Astrocyte of the spinal cord (primary cell): ENCODE measurements at regions not wholly inside any gene's neighbourhood (a gene's known extent, or its start where the extent isn't known, plus 50 kb on each side); places are given as distances from the start of the nearest gene placed in this dataset.

Experiments
- DNase-seq: peaks from one replicate; pipeline ENCODE4 v3.0.0; 2011; ENCODE audit warnings: low read depth, low spot score
- H3K4me3 ChIP-seq: 2 replicates; pipeline ENCODE4 v1.5.1; 2011; ENCODE audit warnings: low read depth, mild to moderate bottlenecking, low read length, moderate library complexity
- in situ Hi-C: cut with HindIII; loops from 2 replicates; pipeline ENCODE4 v1.10.0; 2017; ENCODE audit warnings: low sequenced_read_pairs
- TF ChIP-seq, protein P1 (sequence below): IDR thresholded peaks from 2 replicates; pipeline ENCODE4 v1.5.1; 2012; ENCODE audit warnings: low read depth, mild to moderate bottlenecking, low read length, inconsistent platforms

DNA sequence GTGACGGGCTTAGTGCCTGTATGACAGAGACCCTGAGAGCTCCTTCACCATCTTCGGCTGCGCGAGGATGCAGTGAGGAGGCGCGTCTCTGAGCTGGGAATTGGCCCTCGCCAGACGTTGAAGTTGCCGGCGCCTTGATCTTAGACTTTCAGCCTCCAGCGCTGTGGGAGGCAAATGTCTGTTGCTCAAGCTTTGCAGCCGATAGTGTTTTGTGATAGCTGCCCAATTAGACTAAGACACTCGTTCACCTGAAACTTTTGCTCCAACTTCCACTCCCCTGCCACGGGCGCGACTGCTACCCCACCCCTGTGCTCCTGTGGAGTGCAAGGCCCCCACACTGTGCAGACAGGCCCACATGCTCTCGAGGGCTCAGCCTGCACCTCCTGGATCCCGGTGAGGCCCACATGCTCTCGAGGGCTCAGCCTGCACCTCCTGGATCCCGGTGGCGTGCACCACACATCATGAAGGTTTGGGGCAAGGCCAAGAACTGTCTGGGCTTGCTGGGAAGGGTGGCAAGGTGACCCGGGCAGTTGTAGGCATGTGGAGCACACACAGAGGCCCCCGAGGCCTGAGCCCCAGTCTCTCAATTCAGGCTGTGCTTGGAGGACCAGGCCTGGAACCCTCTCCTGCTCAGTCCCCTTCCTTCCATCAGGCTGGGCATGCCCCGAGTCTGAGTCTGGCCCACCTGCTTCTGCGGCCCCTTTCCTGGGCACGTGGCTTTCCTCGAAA lies 324.6 kb downstream of the TMEM121 start:
- DNase-seq: no peak
- in situ Hi-C loops: no loop called here
- TF ChIP-seq, protein P1, sequence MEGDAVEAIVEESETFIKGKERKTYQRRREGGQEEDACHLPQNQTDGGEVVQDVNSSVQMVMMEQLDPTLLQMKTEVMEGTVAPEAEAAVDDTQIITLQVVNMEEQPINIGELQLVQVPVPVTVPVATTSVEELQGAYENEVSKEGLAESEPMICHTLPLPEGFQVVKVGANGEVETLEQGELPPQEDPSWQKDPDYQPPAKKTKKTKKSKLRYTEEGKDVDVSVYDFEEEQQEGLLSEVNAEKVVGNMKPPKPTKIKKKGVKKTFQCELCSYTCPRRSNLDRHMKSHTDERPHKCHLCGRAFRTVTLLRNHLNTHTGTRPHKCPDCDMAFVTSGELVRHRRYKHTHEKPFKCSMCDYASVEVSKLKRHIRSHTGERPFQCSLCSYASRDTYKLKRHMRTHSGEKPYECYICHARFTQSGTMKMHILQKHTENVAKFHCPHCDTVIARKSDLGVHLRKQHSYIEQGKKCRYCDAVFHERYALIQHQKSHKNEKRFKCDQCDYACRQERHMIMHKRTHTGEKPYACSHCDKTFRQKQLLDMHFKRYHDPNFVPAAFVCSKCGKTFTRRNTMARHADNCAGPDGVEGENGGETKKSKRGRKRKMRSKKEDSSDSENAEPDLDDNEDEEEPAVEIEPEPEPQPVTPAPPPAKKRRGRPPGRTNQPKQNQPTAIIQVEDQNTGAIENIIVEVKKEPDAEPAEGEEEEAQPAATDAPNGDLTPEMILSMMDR: no peak
- H3K4me3 ChIP-seq: no peak overlapping the region

DNA sequence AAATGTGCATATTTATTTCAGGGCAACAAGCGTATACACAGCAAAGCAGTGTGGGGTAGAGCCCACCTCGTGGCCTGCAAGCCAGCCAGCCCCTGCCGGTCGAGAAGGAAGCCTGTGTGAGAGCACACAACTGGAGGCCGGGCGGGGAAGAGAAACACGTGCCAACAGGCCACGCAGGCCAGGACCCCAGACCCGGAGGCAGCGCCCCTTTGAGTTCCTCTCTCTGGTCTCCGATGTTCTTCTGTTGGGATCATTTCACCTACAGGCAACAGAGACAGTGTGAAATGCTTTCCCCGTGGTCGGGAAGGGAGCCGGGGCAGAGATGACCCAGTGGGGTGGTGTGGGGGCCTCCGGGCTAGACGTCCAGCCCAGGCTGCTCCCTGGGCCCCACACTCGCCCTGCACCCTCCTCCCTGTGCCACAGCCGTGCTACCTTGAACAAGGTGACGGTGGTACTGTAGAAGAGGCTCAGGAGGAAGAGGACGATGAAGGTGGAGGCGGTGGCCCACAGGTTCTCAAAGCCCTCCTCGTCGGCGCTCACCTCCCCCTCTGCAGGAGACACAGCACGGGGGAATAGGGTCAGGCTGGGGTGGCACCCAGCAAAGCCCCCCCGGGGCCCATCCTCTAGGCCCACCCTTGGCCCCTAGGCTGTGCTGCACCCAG lies 325.5 kb downstream of the TMEM121 start:
- in situ Hi-C loops: no loop called here
- DNase-seq: no peak
- no peak overlapping the region for H3K4me3 ChIP-seq
- TF ChIP-seq, protein P1: no peak

- H3K4me3 ChIP-seq: no peak overlapping the region
- TF ChIP-seq, protein P1: no peak
- in situ Hi-C loops: no loop called here
- DNase-seq: no peak
Observed at GRCh38 chr14:105852378-105853088, 326.1 kb downstream of the TMEM121 start.

GRCh38 chr14:105853089-105853906 lies 326.9 kb downstream of the TMEM121 start:
- in situ Hi-C loops: no loop called here
- no peak for DNase-seq
- no peak overlapping the region for H3K4me3 ChIP-seq
- TF ChIP-seq, protein P1: no peak

DNA sequence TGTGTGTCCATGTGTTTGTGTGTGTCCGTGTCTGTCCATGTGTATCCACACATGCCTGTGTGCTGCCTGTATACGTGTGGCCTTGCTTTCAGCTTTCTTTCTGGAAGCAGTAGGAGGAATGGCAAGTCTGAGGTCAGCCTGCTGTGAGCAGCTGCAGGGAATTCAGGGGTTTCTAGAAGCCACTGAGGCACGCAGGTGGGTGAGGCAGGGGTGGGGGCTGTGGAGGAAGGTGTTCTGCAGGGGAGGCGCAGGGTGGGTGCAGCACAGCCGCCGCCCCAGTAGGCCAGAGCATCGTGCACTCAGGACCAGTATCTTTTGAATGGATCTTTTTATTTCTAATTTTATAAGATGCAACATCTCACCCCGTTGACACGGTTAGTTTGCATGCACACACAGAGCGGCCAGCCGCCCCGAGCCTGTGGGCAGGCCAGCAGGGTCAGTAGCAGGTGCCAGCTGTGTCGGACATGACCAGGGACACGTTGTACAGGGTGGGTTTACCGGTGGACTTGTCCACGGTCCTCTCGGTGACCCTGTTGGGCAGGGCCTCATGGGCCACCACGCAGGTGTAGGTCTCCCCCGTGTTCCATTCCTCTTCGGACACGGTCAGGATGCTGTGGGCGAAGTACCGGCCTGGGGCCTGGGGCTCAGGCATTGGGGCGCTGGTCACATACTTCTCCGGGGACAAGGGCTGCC lies 327.7 kb downstream of the TMEM121 start:
- no peak overlapping the region for H3K4me3 ChIP-seq
- no peak for DNase-seq
- in situ Hi-C loops: no loop called here
- TF ChIP-seq, protein P1: no peak
